Raji (cell line): ENCODE measurements at regions not wholly inside any gene's neighbourhood (a gene's known extent, or its start where the extent isn't known, plus 50 kb on each side); places are given as distances from the start of the nearest gene placed in this dataset.

Experiments used
- POLR2A ChIP-seq: IDR thresholded peaks from 2 replicates; pipeline ENCODE4 v1.6.1; 2011; ENCODE audit warnings: low read depth, low read length, control low read depth; ENCODE audit not compliant: insufficient read depth

DNA sequence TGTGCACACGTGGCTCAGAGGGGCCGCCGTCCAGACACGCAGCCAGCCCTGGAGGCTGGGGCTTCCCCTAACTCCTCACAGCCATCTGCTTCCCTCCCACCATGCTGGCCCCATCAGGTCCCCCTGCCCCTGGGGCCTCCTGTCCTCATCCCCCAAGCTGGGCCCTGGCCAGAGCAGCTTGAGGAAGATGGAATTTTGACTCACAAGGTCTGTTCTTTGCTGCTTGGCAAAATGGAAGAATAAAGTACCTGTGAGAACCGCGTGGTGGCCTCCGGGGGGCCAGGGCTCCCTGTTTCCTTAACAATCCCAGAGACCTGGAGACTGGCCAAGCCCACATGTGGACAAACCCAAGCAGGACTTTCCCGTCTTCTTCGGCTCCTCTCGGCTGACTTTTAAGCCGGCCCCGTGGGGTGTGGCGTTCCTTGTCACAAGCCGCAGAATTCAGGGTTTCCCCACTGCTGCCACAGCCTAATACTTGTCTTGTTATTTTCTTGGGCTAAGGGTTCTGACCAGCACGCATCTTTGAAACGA, 872.8 kb downstream of the BRD1 start:
- no peak for TF ChIP-seq POLR2A

DNA sequence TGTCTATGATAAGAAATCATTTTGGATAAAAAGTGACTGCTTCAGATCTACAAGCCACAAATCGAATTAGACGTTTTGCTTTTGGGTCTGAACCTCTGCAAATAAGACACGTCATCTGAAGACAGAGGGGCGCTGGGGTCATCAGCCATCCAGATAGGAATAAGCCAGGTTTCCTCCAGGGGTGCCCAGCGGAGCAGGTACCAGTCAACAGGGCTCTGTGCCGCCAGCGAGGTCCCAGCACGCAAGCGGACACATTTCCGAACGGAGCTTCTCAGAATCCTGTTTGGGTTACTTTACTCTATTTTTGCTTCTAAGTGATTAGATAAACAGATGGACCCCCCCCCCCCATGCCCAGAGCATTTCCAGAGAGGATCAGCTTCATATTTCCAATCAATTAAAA, 873.8 kb downstream of the BRD1 start:
- no peak for TF ChIP-seq POLR2A

DNA sequence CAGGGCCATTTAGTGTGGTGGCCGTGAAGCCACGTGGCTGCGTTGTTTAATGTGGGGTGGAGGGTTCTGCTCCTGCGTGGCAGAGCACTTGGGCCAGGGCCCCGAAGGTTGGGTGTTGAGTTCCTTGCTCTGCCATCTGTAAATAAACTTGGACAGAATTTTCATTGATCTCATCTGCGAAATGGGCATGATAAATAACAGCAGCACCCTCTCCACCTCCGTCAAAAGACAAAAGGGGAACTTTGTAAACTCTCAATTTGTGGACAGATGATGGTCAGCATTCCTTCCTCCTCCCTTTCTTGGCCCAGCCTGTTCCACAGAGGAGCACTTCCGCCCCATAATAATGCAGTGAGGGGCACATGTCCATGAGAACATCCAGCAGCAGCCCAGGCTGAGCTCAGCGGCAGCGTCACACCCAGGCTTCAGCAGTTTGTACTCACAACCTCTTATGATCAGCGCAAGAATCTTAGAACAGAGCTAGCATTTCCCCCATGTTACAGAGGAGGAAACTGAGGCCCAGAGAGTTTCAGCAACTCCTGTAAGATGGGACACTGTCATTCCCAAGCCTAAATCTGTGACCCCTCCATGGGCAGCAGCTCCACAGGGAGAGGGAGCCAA, 874.5 kb downstream of the BRD1 start:
- TF ChIP-seq POLR2A, result no peak

DNA sequence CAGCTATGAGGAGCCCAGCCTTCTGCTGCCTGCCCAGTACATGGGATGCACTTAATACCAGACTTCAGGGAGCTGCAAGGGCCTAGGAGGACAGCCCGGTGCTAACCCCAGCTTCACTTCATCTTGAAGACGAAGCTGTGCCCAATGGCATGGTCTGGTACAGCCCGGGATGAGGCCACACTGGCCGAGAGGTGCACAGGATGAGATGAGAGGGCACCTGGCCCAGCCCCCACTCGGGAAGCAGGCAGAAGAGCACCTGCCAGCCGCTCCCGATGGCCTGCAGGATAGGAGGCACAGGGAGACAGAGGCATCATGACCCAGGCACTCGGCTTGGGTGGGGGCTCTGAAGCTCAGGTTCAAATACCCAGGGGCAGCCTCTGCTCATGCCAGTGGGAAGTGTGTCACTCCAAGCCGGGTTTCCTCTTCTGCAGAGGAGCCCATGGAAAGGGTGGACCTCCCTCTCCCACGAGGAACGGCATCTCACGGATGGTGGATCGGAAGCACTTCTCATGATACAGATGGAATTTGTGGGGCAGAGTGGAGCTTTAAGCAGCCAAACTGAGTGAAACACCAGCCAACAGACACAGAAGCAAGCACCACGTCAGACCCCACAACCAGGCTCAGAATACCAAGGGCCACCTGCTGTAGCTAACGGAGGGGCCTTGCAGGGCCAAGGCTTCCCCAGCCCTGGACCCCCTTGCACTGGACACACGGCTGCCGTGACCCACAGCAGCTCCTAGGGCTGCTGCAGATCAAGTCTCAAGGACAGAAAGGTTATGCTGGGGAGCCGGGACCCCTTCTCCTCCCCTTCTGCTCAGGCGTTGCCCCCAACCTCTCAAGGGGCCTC, 875.2 kb downstream of the BRD1 start:
- TF ChIP-seq POLR2A, result no peak

DNA sequence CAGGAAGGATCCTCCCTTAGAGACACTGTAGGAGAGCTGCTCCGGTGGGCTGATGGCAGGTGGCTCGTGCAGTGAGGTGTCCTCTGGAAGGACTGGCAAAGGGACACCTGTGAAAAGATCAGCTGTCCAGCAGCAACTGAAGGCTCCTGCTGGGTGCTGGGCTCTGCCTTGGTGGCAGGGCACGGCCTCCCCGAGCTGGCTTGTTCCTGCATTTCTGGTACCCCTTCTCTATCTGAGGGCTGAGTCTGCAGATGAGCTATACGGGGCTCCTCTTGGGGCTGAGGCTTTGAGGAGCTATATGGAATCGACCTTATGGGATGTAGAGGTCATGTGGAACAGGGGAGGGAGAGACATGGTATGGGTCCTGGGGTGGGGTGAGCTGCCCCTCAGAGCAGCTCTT, 875.8 kb downstream of the BRD1 start:
- no peak for TF ChIP-seq POLR2A

DNA sequence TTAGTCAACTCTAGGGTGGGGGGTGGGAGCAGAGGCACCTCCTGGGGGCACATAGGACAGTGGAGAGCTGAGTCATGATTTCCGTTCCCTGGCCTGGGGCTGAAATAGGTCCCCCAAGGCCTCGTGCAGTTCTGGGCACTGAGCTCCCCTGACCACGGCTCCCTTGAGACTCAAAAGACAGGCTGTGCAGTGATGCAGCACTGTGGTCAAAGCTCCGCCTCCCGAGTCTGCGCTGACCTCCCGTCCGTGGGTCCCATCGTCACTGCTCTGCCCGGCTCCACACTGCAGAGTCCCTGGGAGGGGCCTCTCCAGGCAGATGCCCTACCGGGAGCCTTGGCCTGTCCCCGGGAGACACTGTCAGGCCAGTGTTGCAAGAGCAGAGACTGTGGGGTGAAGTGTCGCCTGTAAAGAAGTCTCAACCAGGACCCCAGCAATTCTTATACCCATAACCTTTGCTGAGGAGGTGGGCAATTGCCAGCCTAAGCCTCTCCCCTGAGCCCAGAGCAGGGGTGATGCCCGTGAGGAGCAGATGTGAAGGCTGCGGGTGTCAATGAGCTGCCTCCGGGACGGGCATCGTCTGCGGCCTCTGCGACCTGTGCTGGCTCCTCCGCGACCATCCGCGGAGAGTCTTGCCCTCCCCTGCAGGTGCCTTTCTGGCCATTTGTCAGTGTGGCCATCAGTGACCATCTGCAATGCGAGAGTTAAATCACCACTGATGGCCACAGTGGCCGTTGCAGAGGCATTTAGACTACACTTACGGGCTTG, 877.3 kb downstream of the BRD1 start:
- TF ChIP-seq POLR2A, result no peak

DNA sequence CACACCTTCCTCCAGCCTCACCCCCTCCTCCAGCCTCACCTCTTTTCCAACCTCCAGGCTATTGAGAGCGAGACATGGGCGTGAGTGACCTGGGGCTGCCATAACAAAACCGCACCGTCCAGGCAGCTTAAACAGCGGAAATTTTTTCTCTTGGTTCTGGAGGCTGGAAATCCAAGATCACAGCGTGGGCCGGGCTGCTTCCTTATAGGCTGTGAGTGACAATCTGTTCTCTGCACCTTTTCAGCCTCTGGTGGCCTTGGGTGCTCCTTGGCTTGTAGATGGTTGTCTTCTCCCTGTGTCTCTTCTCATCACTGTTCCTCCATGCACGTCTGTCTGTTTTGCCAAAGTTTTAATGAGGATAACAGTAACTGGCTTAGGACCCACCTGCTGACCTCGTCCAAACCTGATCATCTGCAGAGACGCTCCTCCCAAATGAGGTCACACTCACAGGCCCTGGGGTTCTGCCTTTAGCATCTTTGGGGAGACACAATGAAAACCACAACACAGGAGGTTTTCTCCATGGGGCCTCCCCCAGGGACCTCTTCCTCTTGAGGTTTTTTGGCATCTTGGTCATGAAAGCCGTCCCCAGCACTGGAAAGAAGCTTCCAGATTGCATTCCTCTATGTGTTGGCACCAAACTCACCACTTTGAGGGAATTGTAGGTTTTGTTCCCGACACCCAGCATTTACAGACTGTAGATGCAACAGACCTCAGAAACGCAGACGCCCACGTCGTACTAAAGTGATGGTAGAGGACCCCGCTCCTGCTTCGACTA, 878.1 kb downstream of the BRD1 start:
- TF ChIP-seq POLR2A, result no peak

DNA sequence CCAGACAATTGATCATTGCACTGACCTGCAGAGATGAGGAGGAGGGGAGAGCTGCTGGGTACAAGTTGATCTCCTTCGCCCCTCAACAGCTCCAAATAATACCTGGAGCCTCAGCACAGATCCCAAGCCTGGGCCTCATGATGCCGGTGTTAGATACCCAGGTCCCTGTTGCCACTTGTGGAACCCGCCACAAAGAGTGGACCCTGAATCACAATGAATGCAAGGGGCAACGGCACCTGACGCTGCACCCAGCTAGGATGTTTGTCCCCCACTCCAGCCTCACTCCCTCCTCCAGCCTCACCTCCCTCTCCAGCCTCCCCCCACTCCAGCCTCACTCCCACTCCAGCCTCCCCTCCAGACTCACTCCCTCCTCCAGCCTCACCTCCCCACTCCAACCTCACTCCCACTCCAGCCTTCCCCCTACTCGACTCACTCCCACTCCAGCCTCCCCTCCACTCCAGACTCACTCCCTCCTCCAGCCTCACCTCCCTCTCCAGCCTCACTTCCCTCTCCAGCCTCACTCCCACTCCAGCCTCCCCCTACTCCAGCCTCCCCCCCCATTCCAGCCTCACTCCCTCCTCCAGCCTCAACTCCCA, 879.0 kb downstream of the BRD1 start:
- TF ChIP-seq POLR2A, result no peak

DNA sequence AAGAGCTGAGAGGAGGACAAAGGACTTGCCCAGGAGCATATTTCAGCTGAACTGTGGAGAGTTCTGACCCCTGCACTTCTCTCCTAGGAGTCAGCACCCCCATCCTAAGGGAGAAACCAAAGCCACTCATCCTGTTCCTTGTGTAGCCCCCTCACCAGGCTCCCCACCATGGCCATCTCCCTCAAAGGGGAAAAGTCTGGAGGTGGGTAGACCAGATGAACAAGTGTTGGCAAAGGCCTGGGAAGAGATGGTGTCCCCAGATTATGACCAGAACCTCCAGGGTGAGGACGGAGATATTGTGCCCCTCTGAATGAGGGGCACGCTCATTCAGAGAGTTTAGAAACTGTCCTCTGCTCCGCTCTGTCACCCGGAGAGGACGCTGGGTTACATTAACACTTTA, 880.0 kb downstream of the BRD1 start:
- no peak for TF ChIP-seq POLR2A

DNA sequence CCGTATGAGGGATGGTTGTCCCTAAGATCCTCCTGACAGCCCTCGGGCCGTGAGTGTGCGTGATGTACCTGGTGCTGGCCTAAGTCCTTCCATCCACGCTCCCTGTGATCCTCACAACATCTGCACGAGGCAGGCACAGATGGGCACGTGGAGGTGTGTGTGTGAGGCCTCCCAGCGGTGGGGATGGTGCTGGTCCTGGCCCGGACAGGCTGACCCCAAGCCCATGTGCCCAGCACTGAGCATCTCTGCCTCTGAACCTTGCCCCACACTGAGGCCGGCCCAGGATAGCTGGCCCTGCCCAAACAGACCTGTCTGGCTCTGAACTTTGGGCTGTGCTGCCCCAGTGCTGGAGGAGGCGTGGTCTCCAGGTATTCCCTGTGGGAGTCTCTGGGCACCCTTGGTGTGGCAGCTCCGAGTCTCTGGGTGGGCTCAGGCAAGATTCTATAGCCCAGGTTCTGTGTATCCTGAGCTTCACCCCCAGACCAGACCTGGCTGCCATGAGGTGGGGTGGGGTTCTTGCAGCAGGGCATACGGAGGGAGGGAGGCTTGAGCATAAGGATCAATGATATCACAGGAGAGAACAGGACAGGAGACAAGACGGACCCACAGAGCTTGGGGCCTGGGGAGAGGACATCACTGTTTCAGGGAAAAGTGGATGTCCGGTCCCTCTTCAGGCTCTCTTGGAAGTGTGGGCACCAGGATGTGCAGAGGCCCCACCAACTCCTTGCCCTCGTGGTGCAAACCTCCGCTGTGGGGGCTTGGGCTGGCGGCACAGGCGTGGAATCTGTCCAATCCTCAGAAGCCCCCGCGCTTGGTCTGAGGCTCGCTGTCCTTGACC, 881.8 kb downstream of the BRD1 start:
- no peak for TF ChIP-seq POLR2A

DNA sequence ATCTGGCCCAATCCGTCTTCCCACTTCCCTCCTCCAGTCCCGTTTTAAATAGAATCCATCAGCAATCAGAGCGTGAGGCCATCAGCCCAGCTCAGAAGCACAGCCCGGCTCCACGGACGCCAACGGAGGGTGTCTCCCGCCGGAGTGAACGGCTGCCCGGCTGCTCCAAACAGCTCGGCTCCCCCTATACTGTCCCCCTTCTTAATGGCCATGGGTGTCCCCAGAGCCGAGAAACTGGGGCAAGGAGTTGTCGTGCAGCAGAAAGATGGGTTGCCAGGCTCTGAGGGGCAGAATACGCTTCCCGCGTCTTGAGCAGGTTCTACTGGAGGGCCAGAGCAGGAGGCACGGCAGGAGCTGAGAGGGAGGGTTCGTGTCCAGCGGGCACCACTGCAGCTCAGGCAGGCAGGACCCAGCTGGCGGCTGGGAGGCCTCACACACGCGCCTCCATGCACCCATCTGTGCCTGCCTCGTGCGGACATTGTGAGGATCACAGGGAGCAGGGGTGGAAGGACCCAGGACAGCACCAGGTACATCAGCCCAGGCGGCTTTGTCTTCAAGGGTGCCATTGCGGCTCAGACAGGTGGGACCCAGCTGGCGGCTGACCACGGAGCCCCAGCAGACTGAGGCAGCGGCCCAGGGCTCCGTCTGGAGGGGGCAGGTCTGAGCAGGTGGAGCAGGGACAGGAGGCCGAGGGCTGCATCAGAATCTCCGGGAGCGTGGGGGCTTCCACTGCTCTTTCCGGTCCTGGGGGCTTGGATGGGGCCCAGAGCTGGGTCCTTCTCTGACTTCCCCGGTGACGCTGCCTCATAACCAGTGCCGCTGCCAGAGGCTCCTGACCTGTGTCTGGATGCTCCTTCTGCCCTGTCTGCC, 882.7 kb downstream of the BRD1 start:
- TF ChIP-seq POLR2A, result no peak

DNA sequence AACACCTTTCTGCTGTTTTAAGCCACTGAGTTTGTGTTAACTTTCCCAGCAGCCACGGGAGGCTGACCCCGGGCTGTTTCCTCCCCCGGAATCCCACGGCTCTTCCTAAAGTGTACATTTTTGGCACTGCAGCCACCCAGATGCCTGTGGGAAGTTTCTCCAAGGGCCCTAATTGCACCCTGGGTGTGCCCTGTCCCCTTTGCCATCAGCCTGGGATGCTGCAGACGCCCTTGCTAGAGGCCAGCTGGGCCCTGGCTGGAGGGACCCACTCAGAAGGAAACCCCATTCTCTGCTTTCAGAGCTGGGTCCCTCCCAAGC, 883.3 kb downstream of the BRD1 start:
- no peak for TF ChIP-seq POLR2A
